HepG2 (cell line): ENCODE measurements at regions not wholly inside any gene's neighbourhood (a gene's known extent, or its start where the extent isn't known, plus 50 kb on each side); places are given as distances from the start of the nearest gene placed in this dataset.

Experiments
- ATAC-seq: fragments of 200-7000 bp; cut with Tn5 transposase; 3 replicates; pipeline ENCODE4 v1.9.1; 2020; ENCODE audit warnings: mild to moderate bottlenecking, moderate library complexity
- BruUV-seq: library from RNA; stranded (reverse); fragments of 400-500 nt; replicated peaks from 2 replicates; lab custom pipeline; 2021; lab: Mats Ljungman, UMichigan
- CTCF ChIA-PET: fragments of 300-600 bp; formaldehyde crosslinking; extraction: SDS; loops from one replicate; lab custom pipeline; 2021; ENCODE audit warnings: low total read pairs, inconsistent platforms, low intra/inter-chr PET ratio; lab: Yijun Ruan, JAX
- POLR2A ChIA-PET: fragments of 350-600 bp; sonication (Branson Sonifier 250); formaldehyde crosslinking; loops from one replicate; lab custom pipeline; 2020; ENCODE audit warnings: antibody characterized with exemption, inconsistent platforms; lab: Yijun Ruan, JAX
- DNase-seq: peaks from one replicate; pipeline ENCODE4 v3.0.0-alpha.2; 2015; ENCODE audit warnings: low spot score
- FAIRE-seq: peaks from 3 replicates; lab custom pipeline; 2011; peaks lifted over from hg19 to GRCh38; lab: Jason Lieb, UNC
- H2AFZ ChIP-seq: one replicate; pipeline ENCODE4 v1.6.1; 2011; ENCODE audit warnings: low read length, inconsistent platforms
- H3K27ac ChIP-seq: fragments of 300-600 bp; 3 replicates; pipeline ENCODE4 v1.8.0; 2011; ENCODE audit warnings: mixed run types, mild to moderate bottlenecking, mixed read lengths, low read length, inconsistent platforms; ENCODE audit not compliant: insufficient read depth; ENCODE audit errors: extremely low read length
- H3K27me3 ChIP-seq, 2 experiments: fragments of 200-600 bp in 1 of 2; 2 replicates in 1 of 2; 3 replicates in 1 of 2; pipeline versions ENCODE4 v1.6.0 to v1.8.0; 2011; ENCODE audit warnings: low read length in 2 of 2, mild to moderate bottlenecking in 2 of 2, moderate library complexity in 2 of 2, inconsistent platforms in 1 of 2; ENCODE audit not compliant: insufficient read depth in 2 of 2, control insufficient read depth in 1 of 2
- H3K36me3 ChIP-seq, 2 experiments: fragments of 200-600 bp in 1 of 2; replicated peaks in 1 of 2; 2 replicates in 1 of 2; 3 replicates in 1 of 2; pipeline versions ENCODE4 v1.5.1 to v1.8.0; 2011; ENCODE audit warnings: low read length in 2 of 2, inconsistent platforms in 1 of 2; ENCODE audit not compliant: insufficient read depth in 2 of 2, control insufficient read depth in 1 of 2
- H3K4me1 ChIP-seq: 2 replicates; pipeline ENCODE4 v1.5.1; 2012; ENCODE audit warnings: low read length, inconsistent platforms; ENCODE audit not compliant: insufficient read depth
- H3K4me2 ChIP-seq: 2 replicates; pipeline ENCODE4 v1.6.0; 2011; ENCODE audit warnings: low read depth, low read length, inconsistent platforms
- H3K4me3 ChIP-seq, 3 experiments: fragments of 200-600 bp in 1 of 3; sonication (generic), shearing (Covaris generic) in 1 of 3; replicated peaks in 1 of 3; 2 replicates each; pipeline ENCODE4 v1.5.1; 2011 to 2016; ENCODE audit warnings: low read length in 3 of 3, inconsistent platforms in 2 of 3, low read depth in 2 of 3, mild to moderate bottlenecking in 2 of 3, control low read depth in 1 of 3, mixed read lengths in 1 of 3; ENCODE audit not compliant: insufficient read depth in 1 of 3
- H3K79me2 ChIP-seq: one replicate; pipeline ENCODE4 v1.6.1; 2011; ENCODE audit warnings: low read length, inconsistent platforms; ENCODE audit not compliant: insufficient read depth
- H3K9ac ChIP-seq: 2 replicates; pipeline ENCODE4 v1.6.0; 2011; ENCODE audit warnings: mild to moderate bottlenecking, low read depth, low read length, inconsistent platforms; ENCODE audit not compliant: insufficient read depth
- H3K9me3 ChIP-seq: 2 replicates; pipeline ENCODE4 v1.5.1; 2012; ENCODE audit warnings: mild to moderate bottlenecking, low read length
- H4K20me1 ChIP-seq: 2 replicates; pipeline ENCODE4 v1.6.0; 2011; ENCODE audit warnings: inconsistent platforms, mild to moderate bottlenecking, low read length, moderate library complexity; ENCODE audit not compliant: insufficient read depth
- AGO2 ChIP-seq: fragments of 200-400 bp; formaldehyde crosslinking; optimal IDR thresholded peaks from 2 replicates; pipeline ENCODE3; 2017; ENCODE audit warnings: mild to moderate bottlenecking, low read depth, low read length, moderate library complexity
- ATAD3A ChIP-seq: sonication (generic); formaldehyde crosslinking; IDR thresholded peaks from 2 replicates; pipeline ENCODE4 v1.4.0; 2020; ENCODE audit warnings: missing genetic modification reagents
- CREM ChIP-seq, 2 experiments: sonication (generic) in 1 of 2; formaldehyde crosslinking in 1 of 2; IDR thresholded peaks; 2 replicates each; pipeline versions ENCODE4 v1.4.0 to v1.6.1; 2016 to 2020; ENCODE audit warnings: antibody characterized with exemption in 1 of 2, mild to moderate bottlenecking in 1 of 2, missing genetic modification reagents in 1 of 2
- EED ChIP-seq: sonication (generic); formaldehyde crosslinking; IDR thresholded peaks from 2 replicates; pipeline ENCODE4 v1.5.0; 2020; ENCODE audit warnings: mild to moderate bottlenecking, missing genetic modification reagents
- GATAD2A ChIP-seq: IDR thresholded peaks from 2 replicates; pipeline ENCODE4 v1.6.1; 2016
- HMG20A ChIP-seq: IDR thresholded peaks from 2 replicates; pipeline ENCODE4 v1.6.1; 2016; ENCODE audit warnings: borderline replicate concordance
- ISL2 ChIP-seq: sonication (generic); formaldehyde crosslinking; IDR thresholded peaks from 2 replicates; pipeline ENCODE4 v1.5.0; 2020; ENCODE audit warnings: missing genetic modification reagents
- JDP2 ChIP-seq: sonication (generic); formaldehyde crosslinking; IDR thresholded peaks from 2 replicates; pipeline ENCODE4 v1.8.1; 2022; ENCODE audit warnings: missing genetic modification reagents, borderline replicate concordance
- KLF9 ChIP-seq: IDR thresholded peaks from 2 replicates; pipeline ENCODE4 v1.6.1; 2016; ENCODE audit warnings: low read depth
- TCF12 ChIP-seq, 2 experiments: fragments of 450-650 bp in 1 of 2; sonication (generic) in 1 of 2; formaldehyde crosslinking in 1 of 2; IDR thresholded peaks; 2 replicates each; pipeline versions ENCODE4 v1.6.1 to v1.8.0; 2017 to 2022; ENCODE audit warnings: antibody characterized with exemption in 1 of 2, mild to moderate bottlenecking in 1 of 2, missing genetic modification reagents in 1 of 2, moderate library complexity in 1 of 2
- TOPORS ChIP-seq: sonication (generic); formaldehyde crosslinking; IDR thresholded peaks from 2 replicates; pipeline ENCODE4 v1.8.0; 2023; ENCODE audit warnings: mild to moderate bottlenecking, missing genetic modification reagents
- UBTF ChIP-seq: sonication (generic); formaldehyde crosslinking; IDR thresholded peaks from 2 replicates; pipeline ENCODE4 v1.4.0; 2020; ENCODE audit warnings: mild to moderate bottlenecking, missing genetic modification reagents
- ZBTB43 ChIP-seq: sonication (generic); formaldehyde crosslinking; conservative IDR thresholded peaks from 2 replicates; pipeline ENCODE4 v1.4.0; 2020; ENCODE audit warnings: missing genetic modification reagents
- ZNF275 ChIP-seq: sonication (generic); formaldehyde crosslinking; IDR thresholded peaks from 2 replicates; pipeline ENCODE4 v1.8.0; 2022; ENCODE audit warnings: missing genetic modification reagents, mild to moderate bottlenecking, inconsistent platforms, borderline replicate concordance
- ZNF839 ChIP-seq: sonication (generic); formaldehyde crosslinking; IDR thresholded peaks from 2 replicates; pipeline ENCODE4 v1.4.0; 2020; ENCODE audit warnings: missing genetic modification reagents, mild to moderate bottlenecking, borderline replicate concordance
- ZZZ3 ChIP-seq: sonication (generic); formaldehyde crosslinking; IDR thresholded peaks from 2 replicates; pipeline ENCODE4 v1.4.0; 2020; ENCODE audit warnings: missing genetic modification reagents, mild to moderate bottlenecking, borderline replicate concordance
- WGBS: methylation state at CpG from one replicate; pipeline ENCODE4 v1.1.6; 2017; ENCODE audit warnings: low lambda C conversion rate; 5-methylcytosine and 5-hydroxymethylcytosine counted together
- in situ Hi-C: cut with HindIII; loops from 2 replicates; pipeline ENCODE4 v1.10.0; 2017; ENCODE audit warnings: low pct_unique_long_range_greater_than_20kb; ENCODE audit not compliant: extremely low pct_ligation_motif_present
- intact Hi-C: fragments of 100-400 bp; cut with micrococcal nuclease; formaldehyde crosslinking; loops from one replicate; pipeline ENCODE4 v1.10.0; 2022; ENCODE audit not compliant: unreplicated experiment

- TF ChIP-seq ATAD3A = no peak
- TF ChIP-seq JDP2 (CRISPR knock-in tag) = no peak
- TF ChIP-seq UBTF = no peak
- no peak for TF ChIP-seq ZZZ3
- TF ChIP-seq, all 625 proteins: peak for 0
Measured at GRCh38 chr10:113459626-113460280, 93.1 kb upstream of the HABP2 start (continued).

GRCh38 chr10:113463083-113463482, 89.8 kb upstream of the HABP2 start:
- peaks cover 1 to 15% of the 10 kb centered on the region in 2 experiments; a peak in 3 of 5 replicates for H3K27me3 ChIP-seq
- H3K36me3 ChIP-seq = no peaks in the 10 kb centered on the region
- no peaks in the 10 kb centered on the region for H3K9me3 ChIP-seq
- no TSS peak for BruUV-seq
- intact Hi-C loops (no loop called here), in situ Hi-C loops (no loop called here)
- 22% methylated on average over 1 of the region's 1 CpG for WGBS
- H3K9ac ChIP-seq = no peak overlapping the region
- no peak for ATAC-seq
- CTCF ChIA-PET = no interaction called here
- H3K4me2 ChIP-seq = no peak overlapping the region
- POLR2A ChIA-PET = no interaction called here
- no peaks in the 10 kb centered on the region for H3K79me2 ChIP-seq
- TF ChIP-seq CREM (IDR thresholded peaks at IDR 0.05) (no peak), CREM (CRISPR knock-in tag; IDR thresholded peaks at IDR 0.05) (no peak), EED (CRISPR knock-in tag) (no peak), TOPORS (CRISPR knock-in tag) (no peak), ISL2 (CRISPR knock-in tag) (no peak), ZNF275 (CRISPR knock-in tag) (no peak), ZNF839 (CRISPR knock-in tag) (no peak), GATAD2A (CRISPR knock-in tag) (no peak), HMG20A (CRISPR knock-in tag) (no peak), KLF9 (CRISPR knock-in tag) (no peak), ZBTB43 (no peak), TCF12 (IDR thresholded peaks at IDR 0.05) (no peak), TCF12 (CRISPR knock-in tag; IDR thresholded peaks at IDR 0.05) (no peak), AGO2 (no peak)
- no peak overlapping the region for H3K27ac ChIP-seq
- FAIRE-seq = no peak
- DNase-seq = no peak
- peaks cover 9% of the 10 kb centered on the region; the same call in 1 of the 2 replicates for H3K4me1 ChIP-seq
- H3K4me3 ChIP-seq = no peak overlapping the region
- H2AFZ ChIP-seq = no peak overlapping the region
- no peaks in the 10 kb centered on the region for H4K20me1 ChIP-seq
